Activated naive CD8-positive, alpha-beta T cell treated with anti-CD3 and anti-CD28 coated beads, Interleukin-2, amount 50 U/mL, for 16 hours (primary cell): ENCODE measurements at regions not wholly inside any gene's neighbourhood (a gene's known extent, or its start where the extent isn't known, plus 50 kb on each side); places are given as distances from the start of the nearest gene placed in this dataset.
"Not testable (repeated sequence)": the region's sequence is repeated elsewhere in the genome, so short reads cannot be mapped to it uniquely, and the experiment has no call there.

ENCODE experiments used
- DNase-seq: peaks from one replicate; pipeline ENCODE4 v3.0.0-alpha.2; 2020; ENCODE audit warnings: low read depth, low spot score

GRCh38 chr19:28686756-28687155, 526.2 kb downstream of the UQCRFS1 start:
- DNase-seq, result no peak

GRCh38 chr19:28685802-28686201, 527.1 kb downstream of the UQCRFS1 start:
- DNase-seq, result no peak

- not testable (repeated sequence) for DNase-seq
Measured at GRCh38 chr19:28685077-28685476, 527.9 kb downstream of the UQCRFS1 start.

GRCh38 chr19:28680111-28680510, 532.8 kb downstream of the UQCRFS1 start:
- DNase-seq, result no peak

- no peak for DNase-seq
Measured at GRCh38 chr19:28670836-28671235, 542.1 kb downstream of the UQCRFS1 start.

- DNase-seq, result no peak
Measured at GRCh38 chr19:28669804-28670203, 543.1 kb downstream of the UQCRFS1 start.

- DNase-seq, result no peak
Measured at GRCh38 chr19:28667348-28667977, 545.5 kb downstream of the UQCRFS1 start.

- no peak for DNase-seq
Measured at GRCh38 chr19:28665748-28666147, 547.2 kb downstream of the UQCRFS1 start.

GRCh38 chr19:28656644-28657043, 556.3 kb downstream of the UQCRFS1 start:
- DNase-seq, result no peak

GRCh38 chr19:28655054-28655453, 557.9 kb downstream of the UQCRFS1 start:
- no peak for DNase-seq

- no peak for DNase-seq
Measured at GRCh38 chr19:28652765-28653164, 560.2 kb downstream of the UQCRFS1 start.

GRCh38 chr19:28646629-28647028, 566.3 kb downstream of the UQCRFS1 start:
- no peak for DNase-seq

GRCh38 chr19:28644169-28644775, 568.7 kb downstream of the UQCRFS1 start:
- DNase-seq, result no peak

GRCh38 chr19:28642787-28643683, 569.9 kb downstream of the UQCRFS1 start:
- DNase-seq, result no peak

- DNase-seq, result no peak
Measured at GRCh38 chr19:28641395-28641794, 571.6 kb downstream of the UQCRFS1 start.

GRCh38 chr19:28640506-28640905, 572.4 kb downstream of the UQCRFS1 start:
- DNase-seq, result no peak

- no peak for DNase-seq
Measured at GRCh38 chr19:28638445-28638844, 574.5 kb downstream of the UQCRFS1 start.

- no peak for DNase-seq
Measured at GRCh38 chr19:28636706-28637105, 576.2 kb downstream of the UQCRFS1 start.

GRCh38 chr19:28636016-28636629, 576.8 kb downstream of the UQCRFS1 start:
- no peak for DNase-seq

- no peak for DNase-seq
Measured at GRCh38 chr19:28634837-28635236, 578.1 kb downstream of the UQCRFS1 start.

- no peak for DNase-seq
Measured at GRCh38 chr19:28634019-28634328, 579.0 kb downstream of the UQCRFS1 start.

GRCh38 chr19:28633319-28634018, 579.5 kb downstream of the UQCRFS1 start:
- DNase-seq, result no peak
